CD4-positive, CD25-positive, alpha-beta regulatory T cell (primary cell): ENCODE measurements at regions not wholly inside any gene's neighbourhood (a gene's known extent, or its start where the extent isn't known, plus 50 kb on each side); places are given as distances from the start of the nearest gene placed in this dataset.

ENCODE experiments used
- ATAC-seq, 2 donors: fragments of 150-1000 bp; cut with Tn5 transposase; one replicate each; pipeline ENCODE4 v1.10.0; 2021; ENCODE audit warnings: low read depth in 2 of 2, moderate number of reproducible peaks in 2 of 2, moderate library complexity in 1 of 2
- DNase-seq, 3 donors: peaks; one replicate each; pipeline versions ENCODE4 v3.0.0 to v3.0.0-alpha.2; 2012 to 2022; ENCODE audit warnings: mixed read lengths in 1 of 3
- H3K27ac ChIP-seq: one replicate; pipeline ENCODE4 v1.7.0; 2013; ENCODE audit warnings: mild to moderate bottlenecking, low read length; ENCODE audit not compliant: insufficient read depth, poor library complexity, severe bottlenecking
- H3K27me3 ChIP-seq: one replicate; pipeline ENCODE4 v1.7.0; 2013; ENCODE audit warnings: low read length; ENCODE audit not compliant: control insufficient read depth, insufficient read depth
- H3K36me3 ChIP-seq: one replicate; pipeline ENCODE4 v1.7.0; 2013; ENCODE audit warnings: mild to moderate bottlenecking, low read length, moderate library complexity; ENCODE audit not compliant: control insufficient read depth, insufficient read depth
- H3K4me1 ChIP-seq: 2 replicates; pipeline ENCODE4 v1.7.0; 2013; ENCODE audit warnings: mild to moderate bottlenecking, low read length; ENCODE audit not compliant: insufficient read depth, control insufficient read depth, poor library complexity, severe bottlenecking
- H3K4me3 ChIP-seq: one replicate; pipeline ENCODE4 v1.7.0; 2013; ENCODE audit warnings: low read depth, mild to moderate bottlenecking, low read length, moderate library complexity
- H3K9me3 ChIP-seq, 2 experiments: 1 replicate in 1 of 2; 2 replicates in 1 of 2; pipeline ENCODE4 v1.7.0; 2013; ENCODE audit warnings: low read length in 2 of 2, mild to moderate bottlenecking in 1 of 2, moderate library complexity in 1 of 2; ENCODE audit not compliant: control insufficient read depth in 2 of 2
- H3K27ac Mint-ChIP-seq, 3 donors: one replicate each; pipeline ENCODE4 v1.8.0; 2020 to 2022; ENCODE audit warnings: mild to moderate bottlenecking in 3 of 3, mixed read lengths in 3 of 3, moderate library complexity in 2 of 3
- H3K27me3 Mint-ChIP-seq: one replicate; pipeline ENCODE4 v1.8.0; 2022; ENCODE audit warnings: mild to moderate bottlenecking, mixed read lengths
- H3K36me3 Mint-ChIP-seq: one replicate; pipeline ENCODE4 v1.8.0; 2020; ENCODE audit warnings: mixed read lengths
- H3K4me1 Mint-ChIP-seq, 4 donors: one replicate each; pipeline ENCODE4 v1.8.0; 2020 to 2022; ENCODE audit warnings: mixed read lengths in 4 of 4, mild to moderate bottlenecking in 1 of 4
- H3K4me3 Mint-ChIP-seq, 4 donors: one replicate each; pipeline ENCODE4 v1.8.0; 2020 to 2022; ENCODE audit warnings: mild to moderate bottlenecking in 4 of 4, mixed read lengths in 4 of 4, moderate library complexity in 3 of 4
- H3K9me3 Mint-ChIP-seq, 7 donors: one replicate each; pipeline ENCODE4 v1.8.0; 2020 to 2022; ENCODE audit warnings: mixed read lengths in 7 of 7, mild to moderate bottlenecking in 3 of 7, moderate library complexity in 2 of 7

GRCh38 chr11:80007616-80008015 lies 566.8 kb upstream of the TENM4 start:
- DNase-seq: no peak
- peaks cover 2 to 22% (median 6%) of the 10 kb centered on the region in 7 donors for H3K9me3 Mint-ChIP-seq
- no peaks in the 10 kb centered on the region for H3K36me3 ChIP-seq
- no peaks in the 10 kb centered on the region for H3K27me3 ChIP-seq
- H3K27ac Mint-ChIP-seq: no peak overlapping the region
- H3K4me3 Mint-ChIP-seq: no peak overlapping the region
- H3K9me3 ChIP-seq: no peaks in the 10 kb centered on the region
- ATAC-seq: no peak
- H3K27ac ChIP-seq: no peak overlapping the region
- no peaks in the 10 kb centered on the region for H3K4me1 ChIP-seq
- no peak overlapping the region for H3K4me3 ChIP-seq
- no peaks in the 10 kb centered on the region for H3K4me1 Mint-ChIP-seq
- no peaks in the 10 kb centered on the region for H3K36me3 Mint-ChIP-seq
- no peaks in the 10 kb centered on the region for H3K27me3 Mint-ChIP-seq

DNA sequence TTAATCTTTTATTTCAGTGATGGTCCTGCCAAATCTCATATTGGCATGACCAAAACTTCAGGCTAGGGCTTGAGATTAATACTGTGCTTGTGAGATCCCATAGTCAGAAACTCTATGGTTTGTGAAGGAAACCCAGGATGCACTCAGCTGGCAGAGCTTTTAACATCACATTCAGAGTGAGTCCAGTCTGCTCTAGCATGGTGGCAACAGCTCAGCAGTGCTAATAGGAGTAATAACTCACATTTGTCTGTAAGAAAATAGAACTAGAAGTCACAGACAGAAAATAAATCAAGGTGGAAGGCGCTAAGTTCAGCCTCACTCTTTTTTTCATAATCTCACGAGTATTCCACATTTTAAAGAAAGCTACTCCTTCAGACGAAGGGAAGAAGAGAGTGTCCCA lies 549.3 kb upstream of the TENM4 start:
- peaks cover 0 to 3% of the 10 kb centered on the region in 2 experiments for H3K9me3 ChIP-seq
- no peak for DNase-seq
- H3K27ac ChIP-seq: no peak overlapping the region
- H3K27me3 Mint-ChIP-seq: no peaks in the 10 kb centered on the region
- peaks cover 0 to 13% (median 3%) of the 10 kb centered on the region in 7 donors for H3K9me3 Mint-ChIP-seq
- H3K4me3 ChIP-seq: no peak overlapping the region
- H3K4me1 ChIP-seq: no peaks in the 10 kb centered on the region
- H3K36me3 ChIP-seq: no peaks in the 10 kb centered on the region
- no peaks in the 10 kb centered on the region for H3K4me1 Mint-ChIP-seq
- H3K36me3 Mint-ChIP-seq: no peaks in the 10 kb centered on the region
- H3K4me3 Mint-ChIP-seq: no peak overlapping the region
- no peaks in the 10 kb centered on the region for H3K27me3 ChIP-seq
- ATAC-seq: no peak
- H3K27ac Mint-ChIP-seq: no peak overlapping the region

DNA sequence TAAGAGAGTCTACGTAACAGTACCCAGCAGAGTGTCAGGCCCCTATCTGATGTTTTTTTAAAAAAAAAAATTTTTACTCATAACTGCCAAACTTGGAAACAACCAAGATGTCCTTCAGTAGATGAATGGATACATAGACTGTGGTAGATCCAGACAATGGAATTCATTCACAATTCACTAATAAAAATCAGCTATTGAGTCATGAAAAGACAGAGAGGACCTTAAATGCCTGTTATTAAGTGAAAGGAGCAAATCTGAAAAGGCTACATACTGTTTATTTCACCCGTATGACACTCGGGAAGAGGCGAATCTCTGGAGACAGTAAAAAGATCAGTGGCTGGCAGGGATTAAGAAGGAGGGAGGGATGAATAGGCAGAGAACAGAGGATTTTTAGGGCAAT lies 541.4 kb upstream of the TENM4 start:
- H3K4me1 Mint-ChIP-seq: no peaks in the 10 kb centered on the region
- peaks cover 3 to 12% (median 6%) of the 10 kb centered on the region in 7 donors for H3K9me3 Mint-ChIP-seq
- Histone ChIP-seq H3K27me3 (no peaks in the 10 kb centered on the region), H3K27ac (no peak overlapping the region), H3K4me1 (no peaks in the 10 kb centered on the region), H3K36me3 (no peaks in the 10 kb centered on the region), H3K9me3 (peaks cover 0 to 3% of the 10 kb centered on the region in 2 experiments), H3K4me3 (no peak overlapping the region)
- H3K27ac Mint-ChIP-seq: no peak overlapping the region
- no peaks in the 10 kb centered on the region for H3K36me3 Mint-ChIP-seq
- ATAC-seq (no peak), DNase-seq (no peak)
- H3K27me3 Mint-ChIP-seq: no peaks in the 10 kb centered on the region
- no peak overlapping the region for H3K4me3 Mint-ChIP-seq

GRCh38 chr11:79980916-79981315 lies 540.1 kb upstream of the TENM4 start:
- Mint-ChIP-seq H3K4me3 (no peak overlapping the region), H3K27me3 (no peaks in the 10 kb centered on the region), H3K4me1 (no peaks in the 10 kb centered on the region), H3K9me3 (peaks cover 3 to 12% (median 4%) of the 10 kb centered on the region in 7 donors), H3K27ac (no peak overlapping the region), H3K36me3 (no peaks in the 10 kb centered on the region)
- DNase-seq (no peak), ATAC-seq (no peak)
- no peak overlapping the region for H3K27ac ChIP-seq
- H3K27me3 ChIP-seq: no peaks in the 10 kb centered on the region
- no peak overlapping the region for H3K4me3 ChIP-seq
- no peaks in the 10 kb centered on the region for H3K4me1 ChIP-seq
- peaks cover 0 to 3% of the 10 kb centered on the region in 2 experiments for H3K9me3 ChIP-seq
- no peaks in the 10 kb centered on the region for H3K36me3 ChIP-seq

DNA sequence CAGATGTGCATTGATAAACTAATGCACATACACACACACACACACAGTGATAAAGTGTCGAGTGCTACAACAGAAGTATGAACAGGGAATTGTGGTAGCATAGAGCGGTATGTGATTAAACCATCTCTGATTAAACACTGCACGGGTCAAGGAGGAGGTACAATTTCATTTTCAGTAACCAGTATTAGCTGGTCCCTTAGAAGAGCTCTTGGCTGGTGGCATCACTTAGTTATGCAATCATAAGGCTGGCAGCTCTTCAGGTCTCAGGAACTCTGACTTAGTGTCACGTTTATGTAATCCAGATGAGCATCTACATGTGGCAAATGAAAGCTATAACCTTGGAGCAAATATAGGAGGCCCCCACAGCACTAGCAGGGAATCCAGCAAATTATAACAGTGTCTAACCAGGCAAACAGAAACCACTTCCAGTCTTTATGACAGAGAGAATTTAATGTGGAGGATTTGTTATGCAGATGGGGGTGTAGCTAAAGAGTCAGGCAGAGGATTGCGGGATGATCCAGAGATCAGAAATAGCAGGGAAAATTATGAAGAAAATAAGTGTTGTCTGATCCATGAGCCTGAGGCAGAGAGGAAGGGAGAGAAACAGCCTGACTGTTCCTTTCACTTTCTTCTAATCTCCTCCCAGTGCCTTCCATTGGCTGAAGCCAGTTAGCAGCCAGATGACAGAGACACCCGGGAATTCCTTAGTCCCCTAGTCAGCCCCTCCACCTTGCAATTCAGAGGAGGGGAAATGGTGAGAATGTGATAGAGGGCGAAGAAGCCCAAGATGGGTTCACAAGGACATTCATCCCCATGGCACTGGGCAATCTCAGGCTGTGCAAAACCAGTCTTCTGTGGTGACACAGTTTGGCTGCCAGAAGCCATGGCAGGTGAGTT lies 533.1 kb upstream of the TENM4 start:
- H3K27me3 ChIP-seq: no peaks in the 10 kb centered on the region

DNA sequence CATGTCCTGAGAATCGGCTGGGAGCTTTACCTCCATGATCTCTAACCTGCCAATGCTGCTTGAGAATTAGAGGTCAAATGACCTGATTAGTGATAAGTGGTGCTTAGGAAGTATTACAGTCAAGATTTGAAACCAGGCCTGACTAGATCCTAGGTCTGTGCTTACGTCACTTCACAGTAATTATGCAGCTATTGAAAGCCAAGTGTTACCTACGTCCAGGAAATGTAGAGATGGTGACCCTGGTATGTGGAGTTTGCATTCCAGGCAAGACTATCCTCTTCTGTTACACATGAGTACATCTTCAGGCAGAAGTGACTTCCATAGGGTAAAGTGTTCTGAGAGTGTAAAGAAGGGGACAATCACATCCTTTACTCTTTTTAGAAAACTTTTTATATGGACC lies 530.4 kb upstream of the TENM4 start:
- no peaks in the 10 kb centered on the region for H3K9me3 ChIP-seq
- ATAC-seq (no peak), DNase-seq (no peak)
- H3K27ac ChIP-seq: no peak overlapping the region
- no peaks in the 10 kb centered on the region for H3K27me3 ChIP-seq
- no peaks in the 10 kb centered on the region for H3K36me3 ChIP-seq
- H3K27ac Mint-ChIP-seq: no peak overlapping the region
- no peaks in the 10 kb centered on the region for H3K4me1 ChIP-seq
- no peak overlapping the region for H3K4me3 Mint-ChIP-seq
- no peaks in the 10 kb centered on the region for H3K36me3 Mint-ChIP-seq
- no peaks in the 10 kb centered on the region for H3K27me3 Mint-ChIP-seq
- H3K4me1 Mint-ChIP-seq: no peaks in the 10 kb centered on the region
- peaks cover 0 to 16% (median 5%) of the 10 kb centered on the region in 7 donors for H3K9me3 Mint-ChIP-seq
- H3K4me3 ChIP-seq: no peak overlapping the region

More for the DNA sequence above, 533.1 kb upstream of the TENM4 start:
- Mint-ChIP-seq H3K27ac (no peak overlapping the region), H3K4me1 (no peaks in the 10 kb centered on the region), H3K27me3 (no peaks in the 10 kb centered on the region), H3K9me3 (peaks cover 0 to 7% (median 4%) of the 10 kb centered on the region in 7 donors), H3K36me3 (no peaks in the 10 kb centered on the region), H3K4me3 (no peak overlapping the region)
- Histone ChIP-seq H3K4me1 (no peaks in the 10 kb centered on the region), H3K27ac (no peak overlapping the region), H3K4me3 (no peak overlapping the region), H3K9me3 (no peaks in the 10 kb centered on the region), H3K36me3 (no peaks in the 10 kb centered on the region)
- ATAC-seq (no peak), DNase-seq (no peak)

- no peak overlapping the region for H3K4me3 ChIP-seq
Observed at GRCh38 chr11:79966592-79966991, 525.8 kb upstream of the TENM4 start.

More at GRCh38 chr11:79966592-79966991, 525.8 kb upstream of the TENM4 start:
- Histone ChIP-seq H3K9me3 (no peaks in the 10 kb centered on the region), H3K27me3 (no peaks in the 10 kb centered on the region), H3K4me1 (no peaks in the 10 kb centered on the region), H3K27ac (no peak overlapping the region), H3K36me3 (no peaks in the 10 kb centered on the region)
- H3K27me3 Mint-ChIP-seq: no peaks in the 10 kb centered on the region
- ATAC-seq (no peak), DNase-seq (no peak)
- peaks cover 0 to 16% (median 2%) of the 10 kb centered on the region in 7 donors for H3K9me3 Mint-ChIP-seq
- no peak overlapping the region for H3K27ac Mint-ChIP-seq
- H3K4me1 Mint-ChIP-seq: no peaks in the 10 kb centered on the region
- no peak overlapping the region for H3K4me3 Mint-ChIP-seq
- no peaks in the 10 kb centered on the region for H3K36me3 Mint-ChIP-seq
